SK-N-MC (cell line): ENCODE measurements at regions not wholly inside any gene's neighbourhood (a gene's known extent, or its start where the extent isn't known, plus 50 kb on each side); places are given as distances from the start of the nearest gene placed in this dataset.

ENCODE experiments used
- EZH2 ChIP-seq: fragments of 200-600 bp; sonication (generic); IDR thresholded peaks from one replicate; pipeline ENCODE4 v1.6.1; 2017; ENCODE audit warnings: antibody characterized with exemption
- POLR2AphosphoS5 ChIP-seq: IDR thresholded peaks from 2 replicates; pipeline ENCODE4 v1.6.1; 2012; ENCODE audit warnings: mild to moderate bottlenecking, low read depth, low read length, borderline replicate concordance

DNA sequence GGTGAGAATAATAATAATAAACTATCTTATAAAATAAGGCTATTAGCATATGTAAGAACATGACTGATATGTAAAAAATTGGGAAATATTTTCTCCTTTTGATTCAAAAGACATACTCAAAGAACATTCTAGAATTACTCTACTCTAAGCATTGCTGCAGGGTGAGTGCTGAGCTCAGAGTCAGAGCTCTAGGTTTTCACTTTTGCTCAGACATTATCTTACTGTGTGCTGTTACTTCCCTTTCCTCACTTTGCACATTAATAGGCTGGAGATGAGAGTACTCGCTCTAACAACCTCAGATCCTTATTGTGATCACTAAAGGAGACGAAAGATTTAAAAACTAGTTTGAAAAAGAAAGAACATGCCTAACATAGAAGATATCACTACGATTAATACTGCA lies 99.4 kb upstream of the C9orf72 start:
- no peak for TF ChIP-seq POLR2AphosphoS5
- no peak for TF ChIP-seq EZH2
